Gastrocnemius medialis (tissue), 4 donors: ENCODE measurements at regions not wholly inside any gene's neighbourhood (a gene's known extent, or its start where the extent isn't known, plus 50 kb on each side); places are given as distances from the start of the nearest gene placed in this dataset.
"Not testable (repeated sequence)": the region's sequence is repeated elsewhere in the genome, so short reads cannot be mapped to it uniquely, and the experiment has no call there.

Source experiments
- POLR2A ChIP-seq, 2 donors: fragments of 450-650 bp; IDR thresholded peaks; one replicate each; pipeline ENCODE4 v1.6.1; 2017; ENCODE audit warnings: antibody characterized with exemption in 2 of 2, mild to moderate bottlenecking in 2 of 2, moderate library complexity in 2 of 2
- TF ChIP-seq, protein P1 (sequence below), 5 experiments: fragments of 450-650 bp in 3 of 5; fragments of 200-600 bp in 2 of 5; sonication (generic) in 2 of 5; IDR thresholded peaks in 4 of 5; conservative IDR thresholded peaks in 1 of 5; 1 replicate in 4 of 5; 2 replicates in 1 of 5; pipeline ENCODE4 v1.5.1; 2016 to 2019; ENCODE audit warnings: antibody characterized with exemption in 5 of 5, mild to moderate bottlenecking in 3 of 5, moderate library complexity in 3 of 5

DNA sequence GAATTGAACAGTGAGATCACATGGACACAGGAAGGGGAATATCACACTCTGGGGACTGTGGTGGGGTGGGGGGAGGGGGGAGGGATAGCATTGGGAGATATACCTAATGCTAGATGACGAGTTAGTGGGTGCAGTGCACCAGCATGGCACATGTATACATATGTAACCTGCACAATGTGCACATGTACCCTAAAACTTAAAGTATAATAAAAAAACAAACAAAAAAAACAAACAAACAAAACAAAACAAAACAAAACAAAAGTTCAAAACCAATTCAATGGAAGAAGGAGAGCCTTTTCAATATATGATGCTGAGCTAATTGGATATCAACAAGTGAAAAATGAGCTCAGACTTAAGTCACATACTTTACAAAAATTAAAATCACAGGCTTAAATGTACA, 592.8 kb downstream of the CBLN4 start:
- TF ChIP-seq, protein P1, sequence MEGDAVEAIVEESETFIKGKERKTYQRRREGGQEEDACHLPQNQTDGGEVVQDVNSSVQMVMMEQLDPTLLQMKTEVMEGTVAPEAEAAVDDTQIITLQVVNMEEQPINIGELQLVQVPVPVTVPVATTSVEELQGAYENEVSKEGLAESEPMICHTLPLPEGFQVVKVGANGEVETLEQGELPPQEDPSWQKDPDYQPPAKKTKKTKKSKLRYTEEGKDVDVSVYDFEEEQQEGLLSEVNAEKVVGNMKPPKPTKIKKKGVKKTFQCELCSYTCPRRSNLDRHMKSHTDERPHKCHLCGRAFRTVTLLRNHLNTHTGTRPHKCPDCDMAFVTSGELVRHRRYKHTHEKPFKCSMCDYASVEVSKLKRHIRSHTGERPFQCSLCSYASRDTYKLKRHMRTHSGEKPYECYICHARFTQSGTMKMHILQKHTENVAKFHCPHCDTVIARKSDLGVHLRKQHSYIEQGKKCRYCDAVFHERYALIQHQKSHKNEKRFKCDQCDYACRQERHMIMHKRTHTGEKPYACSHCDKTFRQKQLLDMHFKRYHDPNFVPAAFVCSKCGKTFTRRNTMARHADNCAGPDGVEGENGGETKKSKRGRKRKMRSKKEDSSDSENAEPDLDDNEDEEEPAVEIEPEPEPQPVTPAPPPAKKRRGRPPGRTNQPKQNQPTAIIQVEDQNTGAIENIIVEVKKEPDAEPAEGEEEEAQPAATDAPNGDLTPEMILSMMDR (IDR thresholded peaks at IDR 0.05 in 4 of 5, conservative IDR thresholded peaks at IDR 0.05 in 1 of 5) = not testable (repeated sequence)
- not testable (repeated sequence) for TF ChIP-seq POLR2A (IDR thresholded peaks at IDR 0.05)
